ENCODE measurements at regions not wholly inside any gene's neighbourhood (a gene's known extent, or its start where the extent isn't known, plus 50 kb on each side); places are given as distances from the start of the nearest gene placed in this dataset.

- DNase-seq: peak; percentile 62
Observed at GRCh38 chr1:11414926-11415538, 63.9 kb upstream of the DISP3 start.

- DNase-seq: peak; percentile 51
Observed at GRCh38 chr1:11417162-11417561, 61.8 kb upstream of the DISP3 start.

GRCh38 chr1:11418056-11418455 lies 60.9 kb upstream of the DISP3 start:
- no peak for DNase-seq

- no peak for DNase-seq
Observed at GRCh38 chr1:11421443-11421842, 57.5 kb upstream of the DISP3 start.

- no peak for DNase-seq
Observed at GRCh38 chr1:11422686-11423085, 56.3 kb upstream of the DISP3 start.

GRCh38 chr1:11426617-11427016 lies 52.3 kb upstream of the DISP3 start:
- no peak for DNase-seq

GRCh38 chr1:11428789-11429188 lies 50.2 kb upstream of the DISP3 start:
- peak; percentile 44 for DNase-seq
